Heart left ventricle (tissue), 13 donors: ENCODE measurements at regions not wholly inside any gene's neighbourhood (a gene's known extent, or its start where the extent isn't known, plus 50 kb on each side); places are given as distances from the start of the nearest gene placed in this dataset.

Experiments
- CTCF ChIP-seq, 12 donors: fragments of 200-600 bp; sonication (generic) in 4 of 12; IDR thresholded peaks; one replicate each; pipeline versions ENCODE4 v1.5.0 to v1.8.0; 2018 to 2022; ENCODE audit warnings: antibody characterized with exemption in 12 of 12, mild to moderate bottlenecking in 5 of 12
- POLR2A ChIP-seq, 2 donors: fragments of 450-650 bp; IDR thresholded peaks; one replicate each; pipeline ENCODE4 v1.6.1; 2017; ENCODE audit warnings: antibody characterized with exemption in 2 of 2, mild to moderate bottlenecking in 2 of 2, moderate library complexity in 2 of 2
- donor health status: ischemic (EF 13 %, LVEDD 7.1; RV severe dilation, severe dysfunction).
- donor health status: DM: no; HTN: yes; CAD: no.
- donor health status: DM: no; HTN: no; CAD: no.
- donor health status: ischemic (EF 25% LVEDD 6.9; RV normal size, moderate dysfunction).
- donor health status: ischemic (EF 25% LVEDD 5.7; RV mildly dilated, moderate dysfunction).
- donor health status: ischemic (EF 35%, LVEDD 5.7; RV mildly dilated, moderate dysfunction).
- donor health status: nonischemic (EF 11% LVEDD 7.7; RV severe dilation, severe dysfunction).
- donor health status: DM: yes; HTN: yes; CAD: no.
- donor health status: PGD.
- donor health status: ischemic (EF 29% LVEDD 5.4; RV normal size, mild dysfunction).
- donor health status: nonischemic (EF 23%, LVEDD 6.1; RV moderate dilation, normal function).

GRCh38 chr19:57002710-57003109 lies 117.1 kb upstream of the USP29 start:
- no peak for TF ChIP-seq CTCF (IDR thresholded peaks at IDR 0.05)
- TF ChIP-seq POLR2A (IDR thresholded peaks at IDR 0.05): no peak
